ENCODE measurements at regions not wholly inside any gene's neighbourhood (a gene's known extent, or its start where the extent isn't known, plus 50 kb on each side); places are given as distances from the start of the nearest gene placed in this dataset.

- TF ChIP-seq, protein P1, sequence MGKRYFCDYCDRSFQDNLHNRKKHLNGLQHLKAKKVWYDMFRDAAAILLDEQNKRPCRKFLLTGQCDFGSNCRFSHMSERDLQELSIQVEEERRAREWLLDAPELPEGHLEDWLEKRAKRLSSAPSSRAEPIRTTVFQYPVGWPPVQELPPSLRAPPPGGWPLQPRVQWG (CRISPR knock-in tag; IDR thresholded peaks at IDR 0.05; ENCODE audit: borderline replicate concordance, low read depth) = no peak
- TF ChIP-seq ZNF557 (CRISPR knock-in tag; IDR thresholded peaks at IDR 0.05) (no peak), THAP11 (CRISPR knock-in tag; IDR thresholded peaks at IDR 0.05) (no peak), CENPX (CRISPR knock-in tag; IDR thresholded peaks at IDR 0.05) (no peak), POGK (CRISPR knock-in tag; conservative IDR thresholded peaks at IDR 0.05) (no peak), SIX1 (CRISPR knock-in tag; IDR thresholded peaks at IDR 0.05; ENCODE audit: borderline replicate concordance) (no peak), PAWR (CRISPR knock-in tag; IDR thresholded peaks at IDR 0.05; ENCODE audit: borderline replicate concordance) (no peak)
These were observed 1007.2 kb downstream of the REEP3 start (continued) for GRCh38 chr10:64528294-64529002.

- DNase-seq (ENCODE audit: low spot score) (no peak), ATAC-seq (no peak), FAIRE-seq (no peak)
- Histone ChIP-seq H3K4me2 (ENCODE audit: low read depth, low read length) (no peak overlapping the region), H3K4me3 (replicated peaks in 1 of 3; ENCODE audit: insufficient read depth in 1 of 3, low read depth in 2 of 3, low read length in 3 of 3) (no peak overlapping the region), H3K27ac (ENCODE audit: extremely low read length, insufficient read depth, low read length) (no peak overlapping the region), H2AFZ (ENCODE audit: low read length) (no peak overlapping the region), H3K36me3 (replicated peaks in 1 of 2; ENCODE audit: control insufficient read depth in 1 of 2, insufficient read depth in 2 of 2, low read length in 2 of 2) (no peaks in the 10 kb centered on the region), H3K4me1 (ENCODE audit: insufficient read depth, low read length) (no peaks in the 10 kb centered on the region), H4K20me1 (ENCODE audit: insufficient read depth, low read length) (no peaks in the 10 kb centered on the region), H3K9ac (ENCODE audit: insufficient read depth, low read depth, low read length) (no peak overlapping the region), H3K27me3 (ENCODE audit: control insufficient read depth in 1 of 2, insufficient read depth in 2 of 2, low read length in 2 of 2) (no peaks in the 10 kb centered on the region), H3K9me3 (ENCODE audit: low read length) (no peaks in the 10 kb centered on the region), H3K79me2 (ENCODE audit: insufficient read depth, low read length) (no peaks in the 10 kb centered on the region)
- ChIA-PET CTCF (ENCODE audit: low intra/inter-chr PET ratio, low total read pairs) (no interaction called here), POLR2A (no interaction called here)
- WGBS (ENCODE audit: low lambda C conversion rate) = 0% methylated on average over 1 of the region's 1 CpG
- intact Hi-C loops (cut with micrococcal nuclease; ENCODE audit: unreplicated experiment) (no loop called here), in situ Hi-C loops (cut with HindIII; ENCODE audit: extremely low pct_ligation_motif_present, low pct_unique_long_range_greater_than_20kb) (no loop called here)
- no TSS peak for BruUV-seq (replicated peaks)
- TF ChIP-seq ZNF160 (CRISPR knock-in tag; IDR thresholded peaks at IDR 0.05) (no peak), ZNF770 (CRISPR knock-in tag; IDR thresholded peaks at IDR 0.05) (no peak), ZNF460 (CRISPR knock-in tag; IDR thresholded peaks at IDR 0.05; ENCODE audit: borderline replicate concordance) (no peak), HNRNPUL1 (IDR thresholded peaks at IDR 0.05; ENCODE audit: low read depth, low read length) (no peak), REXO4 (CRISPR knock-in tag; IDR thresholded peaks at IDR 0.05; ENCODE audit: borderline replicate concordance) (no peak)
- TF ChIP-seq, protein P2, sequence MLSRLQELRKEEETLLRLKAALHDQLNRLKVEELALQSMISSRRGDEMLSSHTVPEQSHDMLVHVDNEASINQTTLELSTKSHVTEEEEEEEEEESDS (CRISPR knock-in tag; IDR thresholded peaks at IDR 0.05; ENCODE audit: borderline replicate concordance) = no peak
- TF ChIP-seq, protein P3, sequence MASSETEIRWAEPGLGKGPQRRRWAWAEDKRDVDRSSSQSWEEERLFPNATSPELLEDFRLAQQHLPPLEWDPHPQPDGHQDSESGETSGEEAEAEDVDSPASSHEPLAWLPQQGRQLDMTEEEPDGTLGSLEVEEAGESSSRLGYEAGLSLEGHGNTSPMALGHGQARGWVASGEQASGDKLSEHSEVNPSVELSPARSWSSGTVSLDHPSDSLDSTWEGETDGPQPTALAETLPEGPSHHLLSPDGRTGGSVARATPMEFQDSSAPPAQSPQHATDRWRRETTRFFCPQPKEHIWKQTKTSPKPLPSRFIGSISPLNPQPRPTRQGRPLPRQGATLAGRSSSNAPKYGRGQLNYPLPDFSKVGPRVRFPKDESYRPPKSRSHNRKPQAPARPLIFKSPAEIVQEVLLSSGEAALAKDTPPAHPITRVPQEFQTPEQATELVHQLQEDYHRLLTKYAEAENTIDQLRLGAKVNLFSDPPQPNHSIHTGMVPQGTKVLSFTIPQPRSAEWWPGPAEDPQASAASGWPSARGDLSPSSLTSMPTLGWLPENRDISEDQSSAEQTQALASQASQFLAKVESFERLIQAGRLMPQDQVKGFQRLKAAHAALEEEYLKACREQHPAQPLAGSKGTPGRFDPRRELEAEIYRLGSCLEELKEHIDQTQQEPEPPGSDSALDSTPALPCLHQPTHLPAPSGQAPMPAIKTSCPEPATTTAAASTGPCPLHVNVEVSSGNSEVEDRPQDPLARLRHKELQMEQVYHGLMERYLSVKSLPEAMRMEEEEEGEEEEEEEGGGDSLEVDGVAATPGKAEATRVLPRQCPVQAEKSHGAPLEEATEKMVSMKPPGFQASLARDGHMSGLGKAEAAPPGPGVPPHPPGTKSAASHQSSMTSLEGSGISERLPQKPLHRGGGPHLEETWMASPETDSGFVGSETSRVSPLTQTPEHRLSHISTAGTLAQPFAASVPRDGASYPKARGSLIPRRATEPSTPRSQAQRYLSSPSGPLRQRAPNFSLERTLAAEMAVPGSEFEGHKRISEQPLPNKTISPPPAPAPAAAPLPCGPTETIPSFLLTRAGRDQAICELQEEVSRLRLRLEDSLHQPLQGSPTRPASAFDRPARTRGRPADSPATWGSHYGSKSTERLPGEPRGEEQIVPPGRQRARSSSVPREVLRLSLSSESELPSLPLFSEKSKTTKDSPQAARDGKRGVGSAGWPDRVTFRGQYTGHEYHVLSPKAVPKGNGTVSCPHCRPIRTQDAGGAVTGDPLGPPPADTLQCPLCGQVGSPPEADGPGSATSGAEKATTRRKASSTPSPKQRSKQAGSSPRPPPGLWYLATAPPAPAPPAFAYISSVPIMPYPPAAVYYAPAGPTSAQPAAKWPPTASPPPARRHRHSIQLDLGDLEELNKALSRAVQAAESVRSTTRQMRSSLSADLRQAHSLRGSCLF (CRISPR knock-in tag; IDR thresholded peaks at IDR 0.05; ENCODE audit: borderline replicate concordance) = no peak
These were observed 1007.8 kb downstream of the REEP3 start for GRCh38 chr10:64529003-64529350.

All from HepG2 (cell line).